ENCODE measurements at regions not wholly inside any gene's neighbourhood (a gene's known extent, or its start where the extent isn't known, plus 50 kb on each side); places are given as distances from the start of the nearest gene placed in this dataset.

DNA sequence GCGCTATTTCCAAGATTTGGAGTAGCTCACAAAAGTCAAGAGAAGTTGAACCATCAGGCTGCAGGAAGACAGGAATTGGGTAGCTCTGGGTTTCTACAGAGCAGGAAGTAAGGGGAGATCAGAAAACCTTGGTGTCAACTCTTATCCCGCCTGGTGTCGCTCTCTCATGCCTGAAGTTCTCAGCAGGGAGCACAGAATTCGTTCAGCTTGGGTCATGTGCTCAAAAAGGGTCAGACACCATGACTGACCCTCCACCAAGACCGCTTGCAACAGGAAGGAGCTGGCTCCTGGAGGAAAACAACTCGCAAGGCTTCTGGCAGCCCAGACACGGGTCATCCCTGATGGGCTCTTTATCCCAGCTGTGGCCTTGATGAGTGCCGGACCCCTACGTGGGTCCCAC is 93.7 kb upstream of the MSX1 start:
- no peaks in the 10 kb centered on the region for H3K9me3 Mint-ChIP-seq
- H3K27ac Mint-ChIP-seq: no peak overlapping the region
- H3K4me3 Mint-ChIP-seq (ENCODE audit: low read depth): no peak overlapping the region
- no peaks in the 10 kb centered on the region for H3K36me3 Mint-ChIP-seq (ENCODE audit: low read depth)
- peaks cover 5% of the 10 kb centered on the region for H3K4me1 Mint-ChIP-seq (ENCODE audit: low read depth)
- H3K27me3 Mint-ChIP-seq (ENCODE audit: low read depth): no peaks in the 10 kb centered on the region
- no peak for DNase-seq (ENCODE audit: low spot score)
- intact Hi-C loops (cut with micrococcal nuclease): no loop called here

DNA sequence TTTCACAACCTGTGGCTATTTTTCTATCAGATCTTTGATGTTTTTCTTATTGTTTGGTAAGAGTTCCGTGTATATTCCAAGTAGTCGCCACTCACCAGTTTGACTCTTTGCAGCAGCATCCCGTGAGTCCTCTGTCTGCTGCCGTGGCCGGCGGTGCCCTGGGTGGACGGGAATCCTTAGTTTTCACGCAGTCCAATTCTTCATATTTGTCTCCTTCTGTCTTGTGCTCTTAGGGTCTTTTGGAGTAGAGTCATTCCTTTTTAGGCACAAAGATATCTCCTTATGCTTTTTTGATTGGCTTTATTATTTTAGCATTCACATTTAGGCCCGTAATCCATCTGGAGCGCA is 94.9 kb upstream of the MSX1 start:
- intact Hi-C loops (cut with micrococcal nuclease): loop anchor here (5.0 kb wide), 1 partner anchor 277 kb away; no protein-coding TSS in a partner anchor
- no peaks in the 10 kb centered on the region for H3K27me3 Mint-ChIP-seq (ENCODE audit: low read depth)

DNA sequence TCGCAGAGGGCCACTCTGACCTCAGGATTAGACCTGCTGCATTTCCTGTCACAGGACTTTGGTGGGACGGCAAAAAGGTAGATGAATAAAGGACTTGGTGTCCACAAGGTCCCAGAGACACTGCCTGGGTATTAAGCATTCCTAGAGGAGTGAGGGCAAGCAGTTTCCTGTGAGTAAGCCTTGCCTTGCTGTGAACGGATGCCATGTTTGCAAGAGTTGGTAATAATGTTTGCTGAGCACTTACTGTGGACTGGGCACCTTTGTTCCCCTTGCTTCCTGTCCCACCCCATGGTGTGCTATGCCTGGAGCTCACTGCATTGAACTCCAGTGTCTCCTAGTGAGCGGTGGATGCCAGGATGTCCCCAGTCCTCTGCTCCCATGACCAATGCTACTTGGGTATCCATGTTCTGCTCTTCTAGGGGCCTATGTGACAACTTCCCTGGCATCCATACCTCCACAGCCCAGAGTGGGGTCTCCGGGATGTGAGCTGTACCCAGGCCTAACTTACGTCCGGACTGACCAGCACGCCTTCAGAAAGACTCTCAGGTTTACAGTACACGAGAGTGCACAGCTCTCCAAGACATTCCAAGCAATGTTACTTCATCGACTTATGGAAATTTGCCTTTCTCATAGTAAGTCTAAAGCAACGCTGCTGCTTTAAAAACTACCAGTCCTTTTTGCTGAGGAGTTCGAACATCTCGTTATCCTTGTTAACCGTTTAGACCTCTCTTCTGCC is 95.5 kb upstream of the MSX1 start:
- intact Hi-C loops (cut with micrococcal nuclease): loop anchor here (5.0 kb wide), 1 partner anchor 277 kb away; no protein-coding TSS in a partner anchor
- Mint-ChIP-seq H3K27ac (no peak overlapping the region), H3K27me3 (ENCODE audit: low read depth) (no peaks in the 10 kb centered on the region), H3K9me3 (no peaks in the 10 kb centered on the region), H3K36me3 (ENCODE audit: low read depth) (no peaks in the 10 kb centered on the region), H3K4me3 (ENCODE audit: low read depth) (no peak overlapping the region), H3K4me1 (ENCODE audit: low read depth) (peaks cover 5% of the 10 kb centered on the region)
- DNase-seq (ENCODE audit: low spot score): no peak

More for the DNA sequence above, 94.9 kb upstream of the MSX1 start:
- Mint-ChIP-seq H3K9me3 (no peaks in the 10 kb centered on the region), H3K36me3 (ENCODE audit: low read depth) (no peaks in the 10 kb centered on the region), H3K4me3 (ENCODE audit: low read depth) (peak overlapping the region; percentile 24), H3K27ac (no peak overlapping the region), H3K4me1 (ENCODE audit: low read depth) (peaks cover 5% of the 10 kb centered on the region)
- no peak for DNase-seq (ENCODE audit: low spot score)

DNA sequence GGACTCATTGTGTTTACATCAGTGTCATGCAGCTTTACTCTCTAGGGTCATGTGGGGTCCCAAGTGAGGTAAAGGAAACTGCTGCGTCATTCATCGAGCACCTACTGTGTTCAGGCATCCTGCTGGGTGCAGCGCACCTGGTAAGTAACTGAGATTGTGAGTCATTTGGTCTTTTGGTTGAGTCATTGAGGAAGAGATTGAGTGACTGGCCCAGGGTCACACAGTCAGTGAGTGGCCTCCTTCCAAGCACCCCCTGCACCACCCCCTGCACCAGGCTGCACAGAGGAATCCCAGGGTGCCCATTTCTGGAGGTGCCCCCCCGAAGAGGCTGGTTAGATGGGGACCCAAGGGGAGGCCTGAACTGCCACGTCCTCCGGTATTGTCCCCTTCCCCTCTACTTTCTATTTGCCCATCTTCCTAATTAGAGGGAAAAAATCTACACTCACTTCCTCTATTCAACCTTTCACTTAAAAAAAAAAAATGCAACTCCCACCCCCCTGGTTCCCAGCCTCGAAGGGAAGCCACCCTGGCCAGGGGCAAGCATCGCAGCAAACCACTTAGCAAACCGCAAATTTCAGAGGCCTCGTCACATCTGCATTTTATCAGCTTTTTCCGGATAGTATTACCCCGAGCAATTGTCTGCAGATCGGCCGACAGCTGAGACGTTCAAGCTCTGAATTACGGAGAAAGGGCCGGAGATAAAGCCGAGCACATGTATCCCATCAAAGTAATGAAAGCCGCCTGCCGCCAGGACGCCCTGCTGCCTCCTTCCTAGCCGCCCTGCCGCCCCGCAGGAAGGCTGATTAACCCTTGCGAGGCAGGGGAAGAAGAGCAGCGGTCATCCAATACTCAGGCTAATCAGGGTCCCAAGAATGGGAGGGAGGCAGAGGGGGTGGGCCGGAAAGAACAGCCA is 96.3 kb upstream of the MSX1 start:
- no peaks in the 10 kb centered on the region for H3K9me3 Mint-ChIP-seq
- intact Hi-C loops (cut with micrococcal nuclease): loop anchor here (5.0 kb wide), 1 partner anchor 276 kb away; no protein-coding TSS in a partner anchor
- H3K4me1 Mint-ChIP-seq (ENCODE audit: low read depth): peaks cover 5% of the 10 kb centered on the region
- H3K27me3 Mint-ChIP-seq (ENCODE audit: low read depth): no peaks in the 10 kb centered on the region
- no peak overlapping the region for H3K27ac Mint-ChIP-seq
- H3K4me3 Mint-ChIP-seq (ENCODE audit: low read depth): no peak overlapping the region
- no peaks in the 10 kb centered on the region for H3K36me3 Mint-ChIP-seq (ENCODE audit: low read depth)
- no peak for DNase-seq (ENCODE audit: low spot score)

DNA sequence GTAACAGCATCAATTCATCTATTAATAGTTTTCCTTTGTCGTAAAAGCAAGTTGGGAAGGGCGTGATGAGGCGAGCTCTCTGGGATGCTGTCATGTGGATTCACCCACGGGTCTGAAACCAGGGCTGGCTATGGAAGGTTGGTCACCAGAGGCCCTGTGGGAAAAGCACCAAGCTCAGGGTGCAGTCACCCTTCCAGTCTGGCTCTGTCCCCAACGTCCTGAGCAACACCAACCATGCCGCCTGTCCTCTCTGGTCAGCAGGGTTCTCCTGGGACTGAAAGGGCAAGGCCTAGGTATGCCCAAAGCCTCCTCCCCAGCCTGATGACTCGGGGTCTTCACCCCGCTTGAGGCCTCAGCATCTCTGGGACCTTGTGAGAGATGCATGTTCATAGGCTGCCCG is 97.2 kb upstream of the MSX1 start:
- Mint-ChIP-seq H3K4me3 (ENCODE audit: low read depth) (no peak overlapping the region), H3K27ac (no peak overlapping the region), H3K4me1 (ENCODE audit: low read depth) (peaks cover 5% of the 10 kb centered on the region), H3K9me3 (no peaks in the 10 kb centered on the region), H3K36me3 (ENCODE audit: low read depth) (no peaks in the 10 kb centered on the region), H3K27me3 (ENCODE audit: low read depth) (no peaks in the 10 kb centered on the region)
- intact Hi-C loops (cut with micrococcal nuclease): loop anchor here (5.0 kb wide), 1 partner anchor 275 kb away; no protein-coding TSS in a partner anchor
- DNase-seq (ENCODE audit: low spot score): no peak

DNA sequence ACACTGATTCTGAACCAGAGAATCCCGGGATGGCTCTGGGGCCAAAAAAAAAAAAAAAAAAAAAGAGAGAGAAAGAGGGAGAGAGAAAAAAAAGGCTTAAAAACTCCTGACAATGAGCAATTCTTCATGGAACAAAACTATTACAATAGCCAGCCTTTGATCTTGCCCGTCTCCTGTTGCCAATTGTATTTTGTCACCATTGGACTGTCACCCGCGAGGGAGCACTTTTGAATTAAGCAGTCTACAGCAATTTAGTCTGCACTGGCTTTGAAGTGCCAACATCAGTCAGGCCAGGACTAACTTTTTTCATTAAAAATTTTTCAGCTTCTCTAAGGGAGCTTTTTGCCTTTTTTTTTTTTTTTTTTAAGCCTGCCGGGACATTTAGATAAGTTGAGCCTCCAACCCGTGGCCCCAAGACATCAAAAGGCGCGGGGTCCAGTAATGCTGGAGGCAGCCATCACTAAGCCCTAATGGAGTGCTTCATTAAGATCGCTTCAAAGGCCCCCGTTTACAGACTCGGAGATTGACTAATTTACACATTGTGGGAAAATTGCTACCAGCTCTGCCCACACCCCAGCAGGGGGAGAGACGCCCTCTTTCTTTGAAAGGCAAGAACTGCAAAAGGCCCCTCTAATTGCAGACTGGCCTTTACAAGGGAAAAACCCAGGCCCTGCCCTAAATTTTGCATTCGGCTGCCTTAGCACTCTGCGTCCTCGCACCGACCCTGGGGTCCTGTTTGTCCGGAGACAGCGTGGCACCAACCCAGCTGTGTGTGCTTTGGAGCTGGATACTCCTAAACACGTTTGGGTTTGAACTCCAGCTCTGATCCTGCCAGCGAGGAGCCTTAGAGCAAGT is 98.1 kb upstream of the MSX1 start:
- H3K36me3 Mint-ChIP-seq (ENCODE audit: low read depth): no peaks in the 10 kb centered on the region
- no peaks in the 10 kb centered on the region for H3K9me3 Mint-ChIP-seq
- H3K4me3 Mint-ChIP-seq (ENCODE audit: low read depth): no peak overlapping the region
- no peaks in the 10 kb centered on the region for H3K27me3 Mint-ChIP-seq (ENCODE audit: low read depth)
- no peak overlapping the region for H3K27ac Mint-ChIP-seq
- intact Hi-C loops (cut with micrococcal nuclease): loop anchor here (5.0 kb wide), 1 partner anchor 274 kb away; no protein-coding TSS in a partner anchor
- peaks cover 5% of the 10 kb centered on the region for H3K4me1 Mint-ChIP-seq (ENCODE audit: low read depth)
- no peak for DNase-seq (ENCODE audit: low spot score)

DNA sequence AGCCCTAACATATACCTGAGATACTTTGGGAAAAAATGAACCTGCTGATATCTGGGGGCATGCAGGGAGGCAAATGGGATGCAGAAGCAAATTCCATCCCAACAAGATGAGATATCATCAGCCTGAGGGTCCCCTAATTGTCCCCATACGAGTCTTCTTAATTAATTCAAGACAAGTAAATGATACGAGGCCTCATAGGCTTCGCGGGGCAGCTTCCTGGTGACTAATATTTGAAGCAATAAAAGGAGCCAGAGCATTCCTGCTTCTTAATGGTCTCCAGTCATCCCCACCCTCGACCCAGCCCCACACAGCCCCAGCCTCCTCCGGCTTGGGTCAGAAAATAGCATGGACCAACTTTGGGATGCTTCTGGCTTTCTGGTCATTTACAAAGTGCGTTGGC is 99.6 kb upstream of the MSX1 start:
- Mint-ChIP-seq H3K36me3 (ENCODE audit: low read depth) (no peaks in the 10 kb centered on the region), H3K27me3 (ENCODE audit: low read depth) (no peaks in the 10 kb centered on the region), H3K9me3 (no peaks in the 10 kb centered on the region), H3K27ac (no peak overlapping the region), H3K4me3 (ENCODE audit: low read depth) (no peak overlapping the region), H3K4me1 (ENCODE audit: low read depth) (peaks cover 5% of the 10 kb centered on the region)
- no peak for DNase-seq (ENCODE audit: low spot score)
- intact Hi-C loops (cut with micrococcal nuclease): loop anchor here (5.0 kb wide), 1 partner anchor 273 kb away; no protein-coding TSS in a partner anchor

DNA sequence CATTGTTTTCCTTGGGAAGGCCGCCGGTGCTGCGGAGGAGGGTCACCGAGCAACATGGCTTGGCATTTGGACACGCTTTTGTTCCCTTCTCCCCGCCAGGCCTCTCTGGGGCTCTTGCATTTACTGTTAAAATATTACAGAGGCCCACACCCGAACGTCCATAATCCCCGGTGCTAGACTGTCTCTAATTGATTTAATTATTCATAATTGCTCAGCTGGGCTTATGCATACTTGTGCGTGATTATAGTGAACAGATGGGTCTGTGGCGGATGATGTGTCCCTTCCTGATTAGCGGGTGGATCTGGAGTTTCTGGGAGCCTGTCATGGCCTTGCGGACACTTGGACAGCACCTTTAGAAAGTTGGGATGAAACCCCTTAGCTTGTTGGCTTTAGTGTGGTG is 100.2 kb upstream of the MSX1 start:
- intact Hi-C loops (cut with micrococcal nuclease): no loop called here
- no peak for DNase-seq (ENCODE audit: low spot score)
- peaks cover 5% of the 10 kb centered on the region for H3K4me1 Mint-ChIP-seq (ENCODE audit: low read depth)
- H3K36me3 Mint-ChIP-seq (ENCODE audit: low read depth): no peaks in the 10 kb centered on the region
- no peak overlapping the region for H3K4me3 Mint-ChIP-seq (ENCODE audit: low read depth)
- no peak overlapping the region for H3K27ac Mint-ChIP-seq
- peaks cover under 1% of the 10 kb centered on the region for H3K27me3 Mint-ChIP-seq (ENCODE audit: low read depth)
- no peaks in the 10 kb centered on the region for H3K9me3 Mint-ChIP-seq

DNA sequence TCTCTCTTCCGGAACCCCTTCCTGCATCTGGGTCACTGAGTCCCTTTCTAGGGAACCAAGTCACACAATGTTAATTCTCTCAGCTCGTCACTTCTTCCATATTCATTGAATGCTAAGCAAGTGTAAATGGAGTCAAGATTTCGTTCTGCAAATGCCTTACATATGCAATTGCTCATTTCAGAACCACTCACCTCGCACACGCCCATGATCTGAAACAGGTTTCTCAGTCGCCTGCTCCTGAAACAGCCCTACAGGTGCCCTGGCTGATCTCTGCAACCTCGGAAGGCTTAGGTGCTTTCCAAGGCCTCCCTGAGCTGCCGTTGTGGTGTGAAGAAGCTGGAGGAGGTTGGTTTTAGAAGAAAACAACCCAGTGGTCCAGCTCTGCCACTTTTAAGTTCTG is 100.8 kb upstream of the MSX1 start:
- intact Hi-C loops (cut with micrococcal nuclease): no loop called here
- H3K36me3 Mint-ChIP-seq (ENCODE audit: low read depth): no peaks in the 10 kb centered on the region
- H3K4me1 Mint-ChIP-seq (ENCODE audit: low read depth): peaks cover 5% of the 10 kb centered on the region
- no peak overlapping the region for H3K27ac Mint-ChIP-seq
- H3K9me3 Mint-ChIP-seq: no peaks in the 10 kb centered on the region
- H3K27me3 Mint-ChIP-seq (ENCODE audit: low read depth): peaks cover 1% of the 10 kb centered on the region
- no peak for DNase-seq (ENCODE audit: low spot score)
- no peak overlapping the region for H3K4me3 Mint-ChIP-seq (ENCODE audit: low read depth)

DNA sequence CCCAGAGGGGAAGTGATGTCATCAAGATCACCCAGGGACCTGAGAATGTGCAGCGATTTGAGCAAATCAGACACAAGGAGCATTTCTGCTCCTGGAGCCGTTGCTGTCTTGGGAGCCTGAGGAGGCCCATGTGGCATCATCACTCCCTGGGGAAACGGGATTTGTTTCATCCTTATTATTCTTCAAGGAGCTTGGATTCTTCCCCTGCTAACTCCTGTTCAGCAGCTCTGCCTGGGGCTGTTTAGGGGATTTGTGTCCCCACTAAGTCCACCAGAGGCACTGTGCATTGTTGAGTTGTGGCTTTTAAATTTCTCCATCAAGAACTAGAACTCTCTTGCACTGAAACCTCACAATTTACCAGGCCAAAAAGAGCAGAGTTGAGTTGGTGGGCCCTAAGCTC is 104.2 kb upstream of the MSX1 start:
- Mint-ChIP-seq H3K36me3 (ENCODE audit: low read depth) (no peaks in the 10 kb centered on the region), H3K4me3 (ENCODE audit: low read depth) (no peak overlapping the region), H3K9me3 (no peaks in the 10 kb centered on the region), H3K4me1 (ENCODE audit: low read depth) (no peaks in the 10 kb centered on the region), H3K27ac (no peak overlapping the region), H3K27me3 (ENCODE audit: low read depth) (peaks cover 9% of the 10 kb centered on the region)
- intact Hi-C loops (cut with micrococcal nuclease): no loop called here
- no peak for DNase-seq (ENCODE audit: low spot score)

DNA sequence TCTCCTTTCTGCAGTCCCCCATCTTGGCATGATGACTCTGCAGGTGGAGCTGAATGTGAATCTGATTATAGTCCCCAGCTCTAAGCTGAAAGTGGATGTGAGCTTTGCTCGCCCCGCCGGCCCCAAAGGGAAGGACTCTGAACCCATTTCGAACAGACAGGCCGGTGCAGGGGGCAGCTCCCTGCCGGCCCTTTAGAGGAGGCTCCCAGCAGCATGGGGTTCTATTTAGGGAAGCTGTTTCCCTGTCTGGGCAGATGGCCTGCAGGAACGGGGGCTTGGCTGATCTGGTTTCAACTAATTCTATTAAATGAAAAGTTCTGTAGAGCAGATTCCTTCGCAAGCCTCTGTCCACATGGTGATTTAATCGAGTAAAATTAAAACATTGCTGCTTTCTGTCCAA is 104.8 kb upstream of the MSX1 start:
- H3K27me3 Mint-ChIP-seq (ENCODE audit: low read depth): peaks cover 9% of the 10 kb centered on the region
- H3K9me3 Mint-ChIP-seq: no peaks in the 10 kb centered on the region
- H3K27ac Mint-ChIP-seq: no peak overlapping the region
- no peaks in the 10 kb centered on the region for H3K36me3 Mint-ChIP-seq (ENCODE audit: low read depth)
- DNase-seq (ENCODE audit: low spot score): no peak
- intact Hi-C loops (cut with micrococcal nuclease): no loop called here
- no peak overlapping the region for H3K4me3 Mint-ChIP-seq (ENCODE audit: low read depth)
- no peaks in the 10 kb centered on the region for H3K4me1 Mint-ChIP-seq (ENCODE audit: low read depth)

DNA sequence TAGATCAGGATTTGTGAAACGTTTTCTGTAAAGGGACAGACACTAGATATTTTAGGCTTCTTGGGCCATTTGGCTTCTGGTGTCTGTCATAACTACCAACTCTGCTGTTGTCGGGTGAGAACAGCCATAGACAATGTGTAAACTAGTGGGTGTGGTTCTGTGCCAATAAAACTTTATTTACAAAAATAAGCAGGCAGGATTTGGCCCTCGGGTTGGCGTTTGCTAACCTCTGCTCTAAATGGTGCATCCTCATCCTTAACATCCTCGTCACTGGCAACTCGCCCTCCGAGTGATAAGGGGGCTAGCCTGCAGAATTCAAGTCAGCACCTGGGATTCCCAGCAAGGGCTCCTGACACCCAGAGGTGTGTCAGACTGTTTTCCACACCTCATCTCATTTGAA is 105.8 kb upstream of the MSX1 start:
- H3K4me1 Mint-ChIP-seq (ENCODE audit: low read depth): no peaks in the 10 kb centered on the region
- no peaks in the 10 kb centered on the region for H3K9me3 Mint-ChIP-seq
- peaks cover 9% of the 10 kb centered on the region for H3K27me3 Mint-ChIP-seq (ENCODE audit: low read depth)
- intact Hi-C loops (cut with micrococcal nuclease): no loop called here
- no peaks in the 10 kb centered on the region for H3K36me3 Mint-ChIP-seq (ENCODE audit: low read depth)
- no peak overlapping the region for H3K27ac Mint-ChIP-seq
- DNase-seq (ENCODE audit: low spot score): no peak
- no peak overlapping the region for H3K4me3 Mint-ChIP-seq (ENCODE audit: low read depth)
